ENCODE measurements at regions not wholly inside any gene's neighbourhood (a gene's known extent, or its start where the extent isn't known, plus 50 kb on each side); places are given as distances from the start of the nearest gene placed in this dataset.
"Not testable (repeated sequence)": the region's sequence is repeated elsewhere in the genome, so short reads cannot be mapped to it uniquely, and the experiment has no call there.

GRCh38 chr4:49154308-49155103 is 168.4 kb downstream of the CWH43 start:
- DNase-seq: not testable (repeated sequence)

DNA sequence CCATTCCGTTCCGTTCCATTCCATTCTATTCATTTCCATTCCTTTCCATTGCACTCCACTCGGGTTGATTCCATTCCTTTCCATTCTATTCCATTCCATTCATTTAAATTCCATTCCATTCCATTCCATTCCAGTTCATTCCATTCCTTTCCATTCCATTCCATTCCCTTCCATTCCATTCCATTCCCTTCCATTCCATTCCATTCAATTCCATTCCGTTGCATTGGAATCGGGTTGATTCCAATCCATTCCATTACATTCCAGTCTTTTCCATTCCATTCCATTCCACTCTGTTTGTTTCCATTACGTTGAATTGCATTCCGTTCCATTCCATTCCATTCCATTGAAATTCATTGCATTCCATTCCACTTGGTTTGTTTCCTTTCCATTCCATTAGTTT is 169.2 kb downstream of the CWH43 start:
- DNase-seq: not testable (repeated sequence)

DNA sequence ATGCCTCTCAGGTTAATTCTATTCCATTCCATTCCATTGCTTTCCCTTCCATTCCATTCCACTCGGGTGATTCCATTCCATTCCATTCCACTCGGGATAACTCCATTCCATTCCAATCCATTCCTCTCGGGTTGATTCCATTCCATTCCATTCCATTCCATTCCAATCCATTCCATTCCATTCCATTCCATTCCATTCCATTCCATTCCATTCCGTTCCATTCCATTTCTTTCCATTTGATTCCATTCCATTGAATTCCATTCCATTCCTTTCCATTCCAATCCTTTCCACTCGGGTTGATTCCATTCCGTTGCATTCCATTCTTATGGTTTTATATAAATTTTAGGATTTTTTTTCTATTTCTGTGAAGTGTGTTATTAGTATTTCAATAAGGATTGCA is 170.2 kb downstream of the CWH43 start:
- not testable (repeated sequence) for DNase-seq

GRCh38 chr4:49157630-49158029 is 171.6 kb downstream of the CWH43 start:
- not testable (repeated sequence) for DNase-seq

GRCh38 chr4:49161111-49161541 is 175.1 kb downstream of the CWH43 start:
- not testable (repeated sequence) for DNase-seq

- DNase-seq: not testable (repeated sequence)
Observed at GRCh38 chr4:49164916-49165315, 178.8 kb downstream of the CWH43 start.

GRCh38 chr4:49177847-49178246 is 191.8 kb downstream of the CWH43 start:
- DNase-seq: not testable (repeated sequence)

- not testable (repeated sequence) for DNase-seq
Observed at GRCh38 chr4:49181088-49181487, 195.0 kb downstream of the CWH43 start.

GRCh38 chr4:49211396-49212194 is 225.5 kb downstream of the CWH43 start:
- DNase-seq: not testable (repeated sequence)

GRCh38 chr4:49213250-49213649 is 227.2 kb downstream of the CWH43 start:
- not testable (repeated sequence) for DNase-seq

DNA sequence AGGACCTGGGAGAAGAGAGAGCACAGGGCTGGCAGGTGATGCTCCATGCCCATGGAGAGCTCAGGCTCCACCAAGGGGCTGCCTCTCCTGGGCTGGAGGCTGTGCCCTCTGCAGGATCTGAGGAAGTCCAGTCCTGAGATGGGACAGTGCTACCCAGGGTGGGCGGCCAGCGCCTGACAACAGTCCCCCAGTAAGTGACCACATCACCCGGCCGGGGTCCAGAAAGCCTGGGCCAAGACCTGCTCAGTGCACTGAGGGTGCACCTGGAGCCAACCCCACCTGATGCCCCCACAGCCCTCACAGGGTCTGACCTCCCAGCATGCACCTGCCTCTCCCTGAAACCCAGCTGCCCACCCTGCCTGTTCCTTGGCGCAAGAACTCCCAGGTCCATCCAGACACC is 227.7 kb downstream of the CWH43 start:
- not testable (repeated sequence) for DNase-seq

- not testable (repeated sequence) for DNase-seq
Observed at GRCh38 chr4:49214453-49215081, 228.5 kb downstream of the CWH43 start.

GRCh38 chr4:49215082-49215479 is 229.0 kb downstream of the CWH43 start:
- not testable (repeated sequence) for DNase-seq

DNA sequence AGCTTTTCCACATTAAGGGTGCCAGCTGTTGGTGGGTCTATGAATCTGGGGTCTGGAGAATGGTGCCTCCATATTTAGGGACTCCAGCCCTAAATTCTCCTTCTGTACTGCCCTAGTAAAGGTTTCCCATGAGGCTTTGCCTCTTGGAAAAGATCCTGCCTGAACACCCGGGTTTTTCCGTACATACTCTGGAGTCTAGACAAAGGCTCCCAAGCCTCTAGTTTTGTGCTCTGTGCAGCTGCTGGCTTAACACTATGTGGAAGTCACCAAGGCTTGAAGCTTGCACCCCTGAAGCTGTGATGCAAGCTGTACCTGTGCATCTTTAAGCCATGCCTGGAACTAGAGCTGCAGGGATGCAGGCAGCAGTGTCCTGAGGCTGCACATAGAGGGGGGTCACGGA is 230.5 kb downstream of the CWH43 start:
- not testable (repeated sequence) for DNase-seq

GRCh38 chr4:49217492-49217891 is 231.4 kb downstream of the CWH43 start:
- no peak for DNase-seq

DNA sequence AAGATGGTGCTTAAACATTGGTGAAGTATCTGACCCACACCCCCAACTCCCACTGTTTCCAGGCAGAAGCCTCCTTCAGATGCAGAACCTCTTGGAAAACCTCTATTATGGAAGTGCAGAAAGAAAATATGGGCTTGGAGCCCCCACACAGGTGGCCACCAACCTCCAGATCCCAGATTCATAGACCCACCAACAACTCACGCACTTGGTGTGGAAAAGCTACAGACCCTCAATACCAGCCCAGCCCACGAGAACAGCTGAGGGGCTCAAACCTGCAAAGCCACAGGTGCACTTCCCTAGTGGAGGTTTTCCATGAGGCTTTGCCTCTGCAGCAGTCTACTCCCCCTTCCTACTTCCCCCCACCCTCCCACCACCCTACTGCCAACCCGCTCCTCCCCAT is 232.0 kb downstream of the CWH43 start:
- not testable (repeated sequence) for DNase-seq

DNA sequence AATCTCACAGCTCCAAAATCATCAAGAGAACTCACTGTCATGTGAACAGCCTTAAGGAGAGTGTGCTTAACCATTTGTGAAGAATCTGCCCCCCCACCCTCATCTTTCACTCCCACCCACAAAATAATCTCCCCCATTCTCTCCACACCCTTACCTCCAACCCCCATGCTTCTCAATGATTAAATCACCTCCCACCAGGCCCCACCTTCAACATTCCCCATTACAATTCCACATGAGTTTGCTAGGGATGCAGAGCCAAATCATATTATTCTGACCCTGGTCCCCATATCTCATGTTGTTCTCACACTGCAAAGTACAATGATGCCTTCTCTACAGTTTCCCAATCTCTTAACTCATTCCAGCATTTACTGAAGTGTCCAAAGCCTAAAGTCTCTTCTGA is 232.9 kb downstream of the CWH43 start:
- DNase-seq: not testable (repeated sequence)

- not testable (repeated sequence) for DNase-seq
Observed at GRCh38 chr4:49219489-49220225, 233.6 kb downstream of the CWH43 start.

DNA sequence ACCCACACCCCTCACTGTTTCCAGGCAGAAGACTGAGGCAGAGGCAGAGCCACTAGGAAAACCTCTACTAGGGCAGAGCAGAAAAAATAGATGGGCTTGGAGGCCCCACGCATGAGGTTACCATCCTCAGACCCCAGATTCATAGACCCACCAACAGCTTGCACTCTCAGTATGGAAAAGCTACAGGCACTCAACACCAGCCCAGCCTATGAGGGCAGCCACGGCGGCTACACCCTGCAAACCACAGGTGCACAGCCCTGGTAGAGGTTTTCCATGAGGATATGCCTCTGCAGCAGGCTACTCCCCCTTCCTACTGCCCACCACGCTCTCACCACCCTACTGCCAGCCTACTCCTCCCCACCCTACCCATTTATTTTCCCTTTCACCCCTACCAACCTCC is 235.1 kb downstream of the CWH43 start:
- DNase-seq: no peak

- not testable (repeated sequence) for DNase-seq
Observed at GRCh38 chr4:49222810-49223209, 236.7 kb downstream of the CWH43 start.

GRCh38 chr4:49226216-49226866 is 240.3 kb downstream of the CWH43 start:
- DNase-seq: not testable (repeated sequence)

- not testable (repeated sequence) for DNase-seq
Observed at GRCh38 chr4:49227941-49228340, 241.9 kb downstream of the CWH43 start.
